ENCODE measurements at regions not wholly inside any gene's neighbourhood (a gene's known extent, or its start where the extent isn't known, plus 50 kb on each side); places are given as distances from the start of the nearest gene placed in this dataset.

DNA sequence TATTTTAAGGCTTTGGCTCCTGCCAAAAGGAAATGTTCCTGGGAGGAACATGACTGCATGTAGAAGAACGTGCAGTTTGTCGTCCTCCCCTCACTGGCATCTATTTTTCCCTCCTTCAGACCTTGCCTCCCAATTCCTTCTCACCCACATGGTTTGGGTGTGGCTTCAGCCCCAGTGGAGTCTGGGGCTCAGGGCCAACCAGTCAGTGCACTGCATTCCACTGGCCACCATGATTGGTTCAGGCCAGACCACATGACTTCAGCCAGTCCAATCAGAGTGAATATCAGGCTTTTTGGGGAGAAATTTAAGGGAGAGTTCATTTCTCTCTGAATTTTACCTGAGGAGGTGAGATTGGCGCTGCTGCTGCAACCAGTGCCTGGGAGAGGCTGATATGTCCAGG is 171.6 kb downstream of the ZIC5 start:
- no peak for FAIRE-seq
- H4K91ac ChIP-seq (replicated peaks; ENCODE audit: insufficient read length, low read length): peak overlapping the region; percentile 31
- CTCF ChIA-PET (ENCODE audit: partially characterized antibody): no interaction called here

More for the DNA sequence above, 171.6 kb downstream of the ZIC5 start:
- H4K5ac ChIP-seq (ENCODE audit: insufficient read length, low read depth, low read length): no peak overlapping the region
- H4K20me1 ChIP-seq (replicated peaks in 1 of 2; ENCODE audit: control insufficient read depth in 1 of 2, insufficient read depth in 2 of 2, low read length in 2 of 2): no peaks in the 10 kb centered on the region
- H3K9ac ChIP-seq (replicated peaks in 1 of 4; ENCODE audit: extremely low read depth in 1 of 4, low read depth in 3 of 4, low read length in 3 of 4): no peak overlapping the region
- WGBS, 2 experiments (ENCODE audit: extremely low coverage in 1 of 2, insufficient coverage in 1 of 2, insufficient read length in 1 of 2, insufficient replicate concordance in 2 of 2, low coverage in 1 of 2, low lambda C conversion rate in 2 of 2, missing lambda C conversion rate in 1 of 2): 94% methylated on average over 3 of the region's 3 CpGs; no CpG with 5 or more reads in 1 of the 2 experiments
- H2BK12ac ChIP-seq (ENCODE audit: low read depth, low read length): 0 out of 2 replicates have a peak overlapping the region, but pooled peaks have one; percentile 51
- no peak overlapping the region for H2BK15ac ChIP-seq (ENCODE audit: low read length)
- peak overlapping the region; percentile 14 for H2BK120ac ChIP-seq (replicated peaks; ENCODE audit: low read depth, low read length)
- H2AFZ ChIP-seq (ENCODE audit: low read length): no peak overlapping the region
- no peak overlapping the region for H3K4me3 ChIP-seq (ENCODE audit: extremely low read depth in 1 of 4, insufficient read depth in 2 of 4, low read depth in 3 of 4, low read length in 4 of 4)
- peak overlapping the region; percentile 18; the same call in 1 of the 2 replicates for H2BK5ac ChIP-seq (ENCODE audit: low read depth, low read length)
- H3K23ac ChIP-seq (ENCODE audit: insufficient read length): no peak overlapping the region
- H3K9me3 ChIP-seq (ENCODE audit: insufficient read depth in 2 of 2, low read depth in 1 of 2, low read length in 1 of 2): no peaks in the 10 kb centered on the region
- no peaks in the 10 kb centered on the region for H3K36me3 ChIP-seq (ENCODE audit: control insufficient read depth in 2 of 4, insufficient read depth in 4 of 4, low read length in 3 of 4)
- H3K14ac ChIP-seq (ENCODE audit: insufficient read length): no peak overlapping the region
- peaks cover 0 to 30% (median 27%) of the 10 kb centered on the region in 4 experiments; a peak in 6 of 7 replicates for H3K4me1 ChIP-seq (replicated peaks in 1 of 4; ENCODE audit: control insufficient read depth in 3 of 4, insufficient read depth in 4 of 4, low read length in 3 of 4)
- no peak overlapping the region; the same call in 1 of the 2 replicates for H4K8ac ChIP-seq (ENCODE audit: extremely low read depth, insufficient read depth, low read length)
- peak overlapping the region; percentile 76 for H2BK20ac ChIP-seq (ENCODE audit: low read length)
- H3K18ac ChIP-seq (ENCODE audit: extremely low read depth, low read length): peak overlapping the region; percentile 63; the same call in 1 of the 2 replicates
- no peak overlapping the region for H3K56ac ChIP-seq (replicated peaks; ENCODE audit: insufficient read length, low read depth, low read length)
- no peaks in the 10 kb centered on the region for H3K79me1 ChIP-seq (ENCODE audit: low read depth, low read length)
- no peaks in the 10 kb centered on the region for H3K23me2 ChIP-seq (ENCODE audit: low read depth, low read length)
- H3K4ac ChIP-seq (replicated peaks; ENCODE audit: insufficient read length, low read depth, low read length): peak overlapping the region; percentile 3
- H3K4me2 ChIP-seq (ENCODE audit: insufficient read depth in 1 of 2, low read depth in 2 of 2, low read length in 2 of 2): no peak overlapping the region
- H3K27ac ChIP-seq (ENCODE audit: low read depth, low read length): no peak overlapping the region
- TF ChIP-seq, protein P1, sequence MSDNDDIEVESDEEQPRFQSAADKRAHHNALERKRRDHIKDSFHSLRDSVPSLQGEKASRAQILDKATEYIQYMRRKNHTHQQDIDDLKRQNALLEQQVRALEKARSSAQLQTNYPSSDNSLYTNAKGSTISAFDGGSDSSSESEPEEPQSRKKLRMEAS (IDR thresholded peaks at IDR 0.05): peak; percentile 68
- TF ChIP-seq POLR2A (IDR thresholded peaks at IDR 0.05; ENCODE audit: control extremely low read depth in 1 of 2, low read depth in 2 of 2, low read length in 2 of 2): no peak
- no peak for TF ChIP-seq PHF8 (conservative IDR thresholded peaks at IDR 0.05; ENCODE audit: low read depth, low read length)
- no peak for TF ChIP-seq TAF1 (IDR thresholded peaks at IDR 0.05; ENCODE audit: low read depth, low read length)
- TF ChIP-seq SUZ12 (IDR thresholded peaks at IDR 0.05; ENCODE audit: low read length): no peak
- TF ChIP-seq, protein P2, sequence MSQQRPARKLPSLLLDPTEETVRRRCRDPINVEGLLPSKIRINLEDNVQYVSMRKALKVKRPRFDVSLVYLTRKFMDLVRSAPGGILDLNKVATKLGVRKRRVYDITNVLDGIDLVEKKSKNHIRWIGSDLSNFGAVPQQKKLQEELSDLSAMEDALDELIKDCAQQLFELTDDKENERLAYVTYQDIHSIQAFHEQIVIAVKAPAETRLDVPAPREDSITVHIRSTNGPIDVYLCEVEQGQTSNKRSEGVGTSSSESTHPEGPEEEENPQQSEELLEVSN (IDR thresholded peaks at IDR 0.05): peak; percentile 73
- TF ChIP-seq CTBP2 (IDR thresholded peaks at IDR 0.05; ENCODE audit: borderline replicate concordance, insufficient read depth, insufficient read length, low read length): no peak
- TF ChIP-seq SP2 (IDR thresholded peaks at IDR 0.05; ENCODE audit: low read length): no peak
- POLR2A ChIA-PET (ENCODE audit: partially characterized antibody): no interaction called here
- H3K79me2 ChIP-seq (ENCODE audit: control insufficient read depth in 1 of 2, insufficient read depth in 2 of 2, low read length in 2 of 2): no peaks in the 10 kb centered on the region
- H3K27me3 ChIP-seq (replicated peaks in 1 of 4; ENCODE audit: control insufficient read depth in 3 of 4, extremely low read depth in 1 of 4, insufficient read depth in 3 of 4, low read length in 3 of 4): no peaks in the 10 kb centered on the region
- H2AK5ac ChIP-seq (ENCODE audit: low read depth, low read length): peak overlapping the region; percentile 47; the same call in 1 of the 2 replicates
- DNase-seq (ENCODE audit: low read depth in 1 of 2, low spot score in 2 of 2): no peak

Data from H1 (cell line).